Colonic mucosa (tissue), 4 donors: ENCODE measurements at regions not wholly inside any gene's neighbourhood (a gene's known extent, or its start where the extent isn't known, plus 50 kb on each side); places are given as distances from the start of the nearest gene placed in this dataset.

Experiments used
- DNase-seq: peaks from one replicate; pipeline ENCODE4 v3.0.0-alpha.2; 2020
- H3K27ac ChIP-seq: fragments of 200-600 bp; one replicate; pipeline ENCODE4 v1.8.0; 2021
- H3K27me3 ChIP-seq: fragments of 200-600 bp; one replicate; pipeline ENCODE4 v1.8.0; 2021
- H3K36me3 ChIP-seq: fragments of 200-600 bp; one replicate; pipeline ENCODE4 v1.8.0; 2021
- H3K4me1 ChIP-seq: fragments of 200-600 bp; one replicate; pipeline ENCODE4 v1.8.0; 2021; ENCODE audit warnings: mild to moderate bottlenecking
- H3K4me3 ChIP-seq: fragments of 200-600 bp; one replicate; pipeline ENCODE4 v1.8.0; 2021
- H3K9ac ChIP-seq, 2 donors: one replicate each; pipeline ENCODE4 v1.7.0; 2013; ENCODE audit warnings: control low read depth in 2 of 2, low read depth in 2 of 2, low read length in 2 of 2
- H3K9me3 ChIP-seq: fragments of 200-600 bp; one replicate; pipeline ENCODE4 v1.8.0; 2021
- intact Hi-C: fragments of 100-400 bp; cut with DNase I; formaldehyde crosslinking; loops from one replicate; pipeline ENCODE4 v1.14.1; 2022
- TF ChIP-seq, protein P1 (sequence below): fragments of 200-600 bp; IDR thresholded peaks from one replicate; pipeline ENCODE4 v1.8.0; 2022; ENCODE audit warnings: antibody characterized with exemption, mild to moderate bottlenecking
- donor health status: healthy.
- donor health status: DM: no; HTN: no; CAD: no.
- donor health status: DM: no; HTN: no; CAD: no.

DNA sequence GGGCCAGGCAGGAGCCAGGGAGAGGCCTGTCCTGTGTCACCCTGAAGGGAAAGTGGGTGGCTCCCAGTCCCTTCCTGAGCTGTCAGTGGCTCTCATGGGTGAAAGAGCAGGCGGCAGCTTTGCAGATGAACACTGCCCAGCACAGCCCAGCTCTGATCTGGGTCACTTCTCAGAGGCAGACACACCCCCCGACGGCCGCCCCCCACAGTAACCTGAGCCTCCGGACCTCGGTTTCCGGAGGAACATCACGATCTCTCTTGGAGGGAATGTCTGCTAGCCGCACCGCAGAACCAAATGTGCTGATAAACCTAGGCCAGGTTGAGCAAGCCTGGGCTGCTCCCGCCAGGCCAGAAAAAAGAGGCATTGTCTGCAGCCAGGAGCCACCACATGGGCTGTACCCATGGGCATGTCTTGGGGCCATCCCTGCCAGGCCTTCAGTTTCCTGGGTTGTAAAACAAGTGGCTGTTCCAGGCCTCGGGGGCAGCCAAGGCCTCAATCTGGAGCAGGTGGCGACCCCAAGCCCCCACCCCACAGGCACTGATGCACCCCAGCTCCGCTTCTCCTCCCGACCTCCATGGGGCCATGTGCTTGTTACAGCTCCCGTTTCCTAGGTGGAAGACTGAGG lies 57.6 kb downstream of the NCOR2 start:
- H3K36me3 ChIP-seq = no peaks in the 10 kb centered on the region
- peak; percentile 53 for DNase-seq
- H3K9ac ChIP-seq = peak overlapping the region; percentile 16 to 32
- peaks cover 52% of the 10 kb centered on the region for H3K4me1 ChIP-seq
- no peaks in the 10 kb centered on the region for H3K27me3 ChIP-seq
- intact Hi-C loops = no loop called here
- no peak overlapping the region for H3K4me3 ChIP-seq
- H3K27ac ChIP-seq = no peak overlapping the region
- TF ChIP-seq, protein P1, sequence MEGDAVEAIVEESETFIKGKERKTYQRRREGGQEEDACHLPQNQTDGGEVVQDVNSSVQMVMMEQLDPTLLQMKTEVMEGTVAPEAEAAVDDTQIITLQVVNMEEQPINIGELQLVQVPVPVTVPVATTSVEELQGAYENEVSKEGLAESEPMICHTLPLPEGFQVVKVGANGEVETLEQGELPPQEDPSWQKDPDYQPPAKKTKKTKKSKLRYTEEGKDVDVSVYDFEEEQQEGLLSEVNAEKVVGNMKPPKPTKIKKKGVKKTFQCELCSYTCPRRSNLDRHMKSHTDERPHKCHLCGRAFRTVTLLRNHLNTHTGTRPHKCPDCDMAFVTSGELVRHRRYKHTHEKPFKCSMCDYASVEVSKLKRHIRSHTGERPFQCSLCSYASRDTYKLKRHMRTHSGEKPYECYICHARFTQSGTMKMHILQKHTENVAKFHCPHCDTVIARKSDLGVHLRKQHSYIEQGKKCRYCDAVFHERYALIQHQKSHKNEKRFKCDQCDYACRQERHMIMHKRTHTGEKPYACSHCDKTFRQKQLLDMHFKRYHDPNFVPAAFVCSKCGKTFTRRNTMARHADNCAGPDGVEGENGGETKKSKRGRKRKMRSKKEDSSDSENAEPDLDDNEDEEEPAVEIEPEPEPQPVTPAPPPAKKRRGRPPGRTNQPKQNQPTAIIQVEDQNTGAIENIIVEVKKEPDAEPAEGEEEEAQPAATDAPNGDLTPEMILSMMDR = no peak
- no peaks in the 10 kb centered on the region for H3K9me3 ChIP-seq

DNA sequence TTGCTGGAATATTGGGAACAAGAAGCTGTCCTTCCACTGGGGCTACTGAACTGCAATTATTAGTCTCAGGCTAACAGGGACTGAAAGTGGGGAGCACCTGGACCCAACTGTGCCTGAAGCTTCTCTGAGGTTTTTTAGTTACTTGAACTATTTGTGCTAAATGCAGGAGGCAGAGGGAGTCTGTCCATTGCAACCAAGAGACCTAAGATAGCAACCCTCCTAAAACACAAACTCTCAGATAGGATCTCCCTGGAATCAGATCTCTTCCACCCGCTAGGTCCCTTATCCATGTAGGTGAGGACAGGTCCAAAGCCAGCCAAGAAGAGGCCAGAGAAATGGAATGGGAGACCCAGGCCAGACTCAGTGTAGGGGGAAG lies 58.1 kb downstream of the NCOR2 start:
- Histone ChIP-seq H3K27ac (no peak overlapping the region), H3K27me3 (no peaks in the 10 kb centered on the region), H3K4me3 (no peak overlapping the region), H3K4me1 (peaks cover 48% of the 10 kb centered on the region), H3K9me3 (no peaks in the 10 kb centered on the region), H3K36me3 (no peaks in the 10 kb centered on the region), H3K9ac (peak overlapping the region in 1 of 2 donors; percentile 32)
- DNase-seq = no peak
- intact Hi-C loops = no loop called here
- TF ChIP-seq, protein P1 = no peak

DNA sequence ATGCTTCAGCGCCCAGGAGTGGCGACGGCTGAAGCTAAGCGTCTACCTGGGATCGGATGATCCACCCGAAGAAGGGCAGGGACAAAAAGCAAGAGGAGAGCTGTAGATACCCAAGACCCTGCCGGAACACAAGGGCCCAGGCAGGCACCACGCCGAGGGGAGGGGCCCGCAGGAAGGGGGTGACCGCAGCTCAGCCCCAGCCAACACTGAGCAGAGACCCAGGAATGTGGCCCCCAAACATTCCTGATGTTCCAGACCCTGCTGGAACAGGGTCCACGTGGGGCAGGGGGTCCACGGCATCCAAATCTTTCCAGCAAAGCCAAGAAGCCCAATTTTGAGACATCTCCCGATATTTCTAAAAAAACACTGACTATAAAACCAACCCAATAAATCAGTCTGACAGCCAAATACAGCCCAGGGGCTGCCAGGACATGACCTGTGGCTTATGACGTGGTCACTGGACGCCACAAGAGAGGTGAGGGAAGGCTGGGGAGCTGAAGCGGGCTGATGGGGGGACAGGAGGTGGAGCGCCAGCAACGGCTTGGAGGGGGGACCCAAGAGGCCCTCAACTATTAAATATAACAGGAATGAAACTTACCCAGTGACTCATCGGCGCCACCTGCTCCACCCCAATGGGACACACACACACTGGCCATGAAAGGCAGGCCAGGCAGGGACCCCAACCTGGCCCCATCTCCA lies 58.9 kb downstream of the NCOR2 start:
- Histone ChIP-seq H3K9ac (peak overlapping the region in 1 of 2 donors; percentile 39), H3K4me3 (no peak overlapping the region), H3K36me3 (no peaks in the 10 kb centered on the region), H3K27me3 (no peaks in the 10 kb centered on the region), H3K9me3 (no peaks in the 10 kb centered on the region), H3K4me1 (peaks cover 40% of the 10 kb centered on the region), H3K27ac (peak overlapping the region; percentile 1)
- intact Hi-C loops = no loop called here
- no peak for DNase-seq
- TF ChIP-seq, protein P1 = no peak

DNA sequence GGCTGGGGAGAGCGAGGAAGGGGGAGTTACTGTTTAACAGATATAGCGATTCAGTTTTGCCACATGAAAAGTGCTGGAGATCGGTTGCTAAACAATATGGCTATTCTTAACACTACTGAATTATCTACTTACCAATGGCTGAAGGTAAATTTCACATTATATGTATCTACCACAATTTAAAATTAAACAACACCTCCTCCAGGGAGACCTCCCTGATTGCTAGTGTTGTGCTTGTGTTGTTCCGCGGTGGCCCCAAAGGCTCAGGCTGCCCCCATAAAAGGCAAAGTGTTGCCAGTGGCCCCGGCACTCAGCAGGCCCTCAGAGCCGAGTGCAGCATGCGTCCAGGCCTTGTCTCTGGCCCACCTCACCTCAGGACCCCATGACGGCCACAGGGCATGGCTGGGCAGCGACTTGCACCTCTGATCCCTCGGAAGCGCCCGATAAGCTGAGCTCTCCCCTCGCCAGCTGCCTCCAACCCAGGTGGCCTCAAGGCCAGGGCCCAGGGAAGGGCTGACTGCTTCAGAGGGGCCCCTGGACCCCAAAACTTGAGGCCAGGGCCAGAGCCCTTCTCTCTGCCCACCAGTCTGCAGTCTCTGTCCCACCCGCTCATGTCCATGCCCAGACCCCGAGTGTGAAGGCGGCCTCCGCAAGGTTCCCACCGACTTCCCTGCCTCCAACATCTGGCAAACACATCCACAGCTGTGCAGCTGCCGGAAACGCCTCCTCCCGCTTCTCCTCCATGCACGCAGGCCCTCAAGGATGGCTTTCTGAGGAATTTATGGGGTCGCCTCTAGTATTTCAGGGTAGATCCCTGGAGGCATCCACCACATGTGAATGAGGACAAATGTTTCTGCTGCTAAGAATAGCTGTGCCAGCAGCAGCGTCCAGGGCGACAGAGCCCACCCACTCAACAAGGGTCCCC lies 60.0 kb downstream of the NCOR2 start:
- H3K36me3 ChIP-seq = no peaks in the 10 kb centered on the region
- H3K4me3 ChIP-seq = no peak overlapping the region
- H3K9ac ChIP-seq = peak overlapping the region; percentile 39 to 60
- intact Hi-C loops = no loop called here
- peaks cover 29% of the 10 kb centered on the region for H3K4me1 ChIP-seq
- DNase-seq = no peak
- TF ChIP-seq, protein P1 = no peak
- no peaks in the 10 kb centered on the region for H3K27me3 ChIP-seq
- no peaks in the 10 kb centered on the region for H3K9me3 ChIP-seq
- peak overlapping the region; percentile 76 for H3K27ac ChIP-seq

DNA sequence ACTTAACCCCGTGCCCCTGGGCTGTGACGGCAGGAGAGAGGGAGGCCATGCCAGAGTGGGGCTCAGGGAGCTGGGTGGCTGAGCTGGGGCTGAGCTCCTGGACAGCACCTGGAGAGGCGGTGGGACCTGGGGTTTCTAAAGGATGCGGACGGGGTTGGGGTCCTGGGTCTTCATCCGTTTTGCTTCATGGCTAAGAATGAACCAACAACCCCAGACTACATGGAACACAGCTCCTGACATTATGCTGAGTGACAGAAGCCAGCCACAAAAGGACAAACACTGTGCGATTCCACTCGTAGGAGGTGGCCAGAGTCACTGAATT lies 60.6 kb downstream of the NCOR2 start:
- no peak overlapping the region for H3K4me3 ChIP-seq
- H3K9me3 ChIP-seq = no peaks in the 10 kb centered on the region
- H3K9ac ChIP-seq = peak overlapping the region; percentile 53 to 60
- no peak for DNase-seq
- intact Hi-C loops = no loop called here
- H3K4me1 ChIP-seq = peaks cover 28% of the 10 kb centered on the region
- peak overlapping the region; percentile 76 for H3K27ac ChIP-seq
- H3K36me3 ChIP-seq = no peaks in the 10 kb centered on the region
- H3K27me3 ChIP-seq = no peaks in the 10 kb centered on the region
- TF ChIP-seq, protein P1 = no peak
